K562 (cell line): ENCODE measurements at regions not wholly inside any gene's neighbourhood (a gene's known extent, or its start where the extent isn't known, plus 50 kb on each side); places are given as distances from the start of the nearest gene placed in this dataset.
A peak's percentile ranks its signal among the peaks of the same experiment; 100 is the strongest.

ENCODE experiments used
- ATAC-seq: fragments of 200-7000 bp; cut with Tn5 transposase; 3 replicates; pipeline ENCODE4 v1.9.1; 2020; ENCODE audit warnings: moderate library complexity
- BruUV-seq: library from RNA; stranded (reverse); fragments of 400-500 nt; replicated peaks from 2 replicates; lab custom pipeline; 2021; lab: Mats Ljungman, UMichigan
- CTCF ChIA-PET: fragments of 300-600 bp; formaldehyde crosslinking; extraction: SDS; loops from one replicate; lab custom pipeline; 2021; ENCODE audit warnings: low intra/inter-chr PET ratio; lab: Yijun Ruan, JAX
- POLR2A ChIA-PET: fragments of 300-600, 350-650 bp; sonication (Branson Sonifier 250); formaldehyde crosslinking; extraction: SDS; loops from one replicate; lab custom pipeline; 2021; ENCODE audit warnings: antibody characterized with exemption, inconsistent platforms; lab: Yijun Ruan, JAX
- DNase-seq, 4 experiments: peaks; one replicate each; pipeline versions ENCODE4 v3.0.0 to v3.0.0-alpha.2; 2011 to 2018; ENCODE audit warnings: low spot score in 3 of 4, mixed read lengths in 3 of 4; ENCODE audit errors: extremely low read depth in 1 of 4
- FAIRE-seq: peaks from 2 replicates; lab custom pipeline; 2011; peaks lifted over from hg19 to GRCh38; lab: Jason Lieb, UNC
- H2AFZ ChIP-seq: 2 replicates; pipeline ENCODE4 v1.6.0; 2011; ENCODE audit warnings: low read depth, low read length, control low read depth, inconsistent platforms
- H3K27ac ChIP-seq: fragments of 200-600 bp; 3 replicates; pipeline ENCODE4 v1.8.0; 2011; ENCODE audit warnings: low read depth, mild to moderate bottlenecking, control low read depth, inconsistent platforms, low read length, moderate library complexity, mixed read lengths; ENCODE audit errors: extremely low read depth
- H3K27me3 ChIP-seq, 2 experiments: fragments of 300-600 bp in 1 of 2; 2 replicates in 1 of 2; 3 replicates in 1 of 2; pipeline versions ENCODE4 v1.6.0 to v1.8.0; 2011; ENCODE audit warnings: inconsistent platforms in 2 of 2, low read length in 2 of 2, mild to moderate bottlenecking in 1 of 2, mixed read lengths in 1 of 2, moderate library complexity in 1 of 2; ENCODE audit not compliant: control insufficient read depth in 2 of 2, insufficient read depth in 2 of 2
- H3K36me3 ChIP-seq: fragments of 300-600 bp; 3 replicates; pipeline ENCODE4 v1.8.0; 2011; ENCODE audit warnings: mild to moderate bottlenecking, low read length, inconsistent platforms; ENCODE audit not compliant: control insufficient read depth, insufficient read depth
- H3K4me1 ChIP-seq, 2 experiments: fragments of 200-600 bp in 1 of 2; replicated peaks in 1 of 2; 2 replicates in 1 of 2; 3 replicates in 1 of 2; pipeline versions ENCODE4 v1.5.1 to v1.8.0; 2011; ENCODE audit warnings: inconsistent platforms in 2 of 2, low read length in 2 of 2, mild to moderate bottlenecking in 1 of 2, mixed read lengths in 1 of 2, moderate library complexity in 1 of 2; ENCODE audit not compliant: control insufficient read depth in 2 of 2, insufficient read depth in 2 of 2
- H3K4me2 ChIP-seq: 2 replicates; pipeline ENCODE4 v1.6.1; 2011; ENCODE audit warnings: low read length, control low read depth, inconsistent platforms, mixed read lengths; ENCODE audit not compliant: insufficient read depth
- H3K4me3 ChIP-seq: fragments of 200-600 bp; sonication (generic), shearing (Covaris generic); 2 replicates; pipeline ENCODE4 v1.5.1; 2016; ENCODE audit warnings: control low read depth, inconsistent platforms
- H3K79me2 ChIP-seq: fragments of 200-600 bp; 3 replicates; pipeline ENCODE4 v1.8.0; 2011; ENCODE audit warnings: low read length, inconsistent platforms; ENCODE audit not compliant: control insufficient read depth, insufficient read depth
- H3K9ac ChIP-seq, 2 experiments: 2 replicates each; pipeline versions ENCODE4 v1.6.0 to v1.6.1; 2011; ENCODE audit warnings: low read depth in 2 of 2, low read length in 2 of 2, control low read depth in 1 of 2, inconsistent platforms in 1 of 2, mild to moderate bottlenecking in 1 of 2, mixed read lengths in 1 of 2; ENCODE audit not compliant: insufficient read depth in 1 of 2
- H3K9me1 ChIP-seq: one replicate; pipeline ENCODE4 v1.6.0; 2011; ENCODE audit warnings: inconsistent platforms, mild to moderate bottlenecking, low read length, moderate library complexity; ENCODE audit not compliant: control insufficient read depth, insufficient read depth
- H3K9me3 ChIP-seq: replicated peaks from 2 replicates; pipeline ENCODE4 v1.5.1; 2011; ENCODE audit warnings: low read depth, low read length, inconsistent platforms; ENCODE audit not compliant: control insufficient read depth, insufficient read depth
- H4K20me1 ChIP-seq: replicated peaks from 2 replicates; pipeline ENCODE4 v1.6.1; 2011; ENCODE audit warnings: low read length, inconsistent platforms, mixed read lengths; ENCODE audit not compliant: control insufficient read depth, insufficient read depth
- CEBPG ChIP-seq, 3 experiments: fragments of 200-800 bp in 1 of 3; sonication (Bioruptor generic) in 1 of 3; sonication (generic) in 1 of 3; formaldehyde crosslinking in 1 of 3; IDR thresholded peaks in 2 of 3; conservative IDR thresholded peaks in 1 of 3; 2 replicates each; pipeline versions ENCODE4 v1.6.1 to v1.8.0; 2016 to 2022; ENCODE audit warnings: missing compliant biosample characterization in 2 of 3, missing genetic modification characterization in 2 of 3, mild to moderate bottlenecking in 1 of 3, missing genetic modification reagents in 1 of 3
- GATAD2B ChIP-seq: fragments of 450-650 bp; IDR thresholded peaks from 2 replicates; pipeline ENCODE4 v1.6.1; 2017; ENCODE audit warnings: mild to moderate bottlenecking, borderline replicate concordance
- JUNB ChIP-seq: fragments of 450-650 bp; formaldehyde crosslinking; conservative IDR thresholded peaks from 2 replicates; pipeline ENCODE4 v1.4.0; 2020; ENCODE audit warnings: mild to moderate bottlenecking
- LEF1 ChIP-seq: fragments of 450-650 bp; IDR thresholded peaks from 2 replicates; pipeline ENCODE4 v1.6.1; 2016; ENCODE audit warnings: mild to moderate bottlenecking
- MAFG ChIP-seq: fragments of 450-650 bp; conservative IDR thresholded peaks from 2 replicates; pipeline ENCODE4 v1.6.1; 2016; ENCODE audit warnings: missing genetic modification characterization, missing compliant biosample characterization
- NR4A1 ChIP-seq, 2 experiments: fragments of 250-450 bp in 1 of 2; fragments of 450-650 bp in 1 of 2; sonication (Bioruptor Pico) in 1 of 2; IDR thresholded peaks; 2 replicates each; pipeline versions ENCODE4 v1.4.0 to v1.6.1; 2016 to 2020; ENCODE audit warnings: mild to moderate bottlenecking in 2 of 2, missing compliant biosample characterization in 1 of 2, missing genetic modification characterization in 1 of 2, moderate library complexity in 1 of 2
- RCOR1 ChIP-seq, 2 experiments: IDR thresholded peaks; 2 replicates each; pipeline ENCODE4 v1.6.1; 2012; ENCODE audit warnings: low read depth in 2 of 2, low read length in 2 of 2, borderline replicate concordance in 1 of 2, improper control_type of control experiment in 1 of 2
- SIN3A ChIP-seq, 2 experiments: fragments of 150-350 bp in 1 of 2; IDR thresholded peaks; 2 replicates each; pipeline ENCODE4 v1.6.1; 2011 to 2016; ENCODE audit warnings: borderline replicate concordance in 2 of 2, low read depth in 2 of 2, low read length in 2 of 2, mild to moderate bottlenecking in 2 of 2, moderate library complexity in 2 of 2; ENCODE audit not compliant: control insufficient read depth in 1 of 2
- STAT5B ChIP-seq: fragments of 250-450 bp; sonication (Bioruptor Pico); IDR thresholded peaks from 2 replicates; pipeline ENCODE4 v1.8.0; 2021; ENCODE audit warnings: mild to moderate bottlenecking, inconsistent platforms
- THRAP3 ChIP-seq: fragments of 450-650 bp; IDR thresholded peaks from 2 replicates; pipeline ENCODE4 v1.6.1; 2016; ENCODE audit warnings: mild to moderate bottlenecking, inconsistent platforms, borderline replicate concordance
- ZNF263 ChIP-seq: sonication (generic); formaldehyde crosslinking; IDR thresholded peaks from 2 replicates; pipeline ENCODE4 v1.8.0; 2022; ENCODE audit warnings: mild to moderate bottlenecking, missing genetic modification reagents, borderline replicate concordance
- ZNF274 ChIP-seq: IDR thresholded peaks from 2 replicates; pipeline ENCODE4 v1.6.1; 2011; ENCODE audit warnings: low read depth, mild to moderate bottlenecking, low read length, moderate library complexity, borderline replicate concordance
- ZNF431 ChIP-seq: sonication (generic); formaldehyde crosslinking; IDR thresholded peaks from 2 replicates; pipeline ENCODE4 v1.8.0; 2022; ENCODE audit warnings: mild to moderate bottlenecking, missing genetic modification reagents
- ZNF507 ChIP-seq: conservative IDR thresholded peaks from 2 replicates; pipeline ENCODE4 v1.6.1; 2017; ENCODE audit warnings: missing genetic modification characterization, missing compliant biosample characterization
- ZNF551 ChIP-seq: fragments of 250-450 bp; sonication (Bioruptor Pico); IDR thresholded peaks from 2 replicates; pipeline ENCODE4 v1.5.0; 2021; ENCODE audit warnings: mild to moderate bottlenecking, moderate library complexity
- ZNF707 ChIP-seq: fragments of 250-450 bp; sonication (Bioruptor Pico); conservative IDR thresholded peaks from 2 replicates; pipeline ENCODE4 v1.8.0; 2022; ENCODE audit warnings: inconsistent platforms, mild to moderate bottlenecking, moderate library complexity
- WGBS: fragments of 100-300 bp; shearing (Covaris generic); methylation state at CpG from one replicate; pipeline ENCODE4 v1.1.6; 2016; ENCODE audit warnings: low coverage, mixed read lengths; ENCODE audit not compliant: insufficient coverage; ENCODE audit errors: missing lambda C conversion rate; 5-methylcytosine and 5-hydroxymethylcytosine counted together
- in situ Hi-C: fragments of 300-500 bp; cut with MboI; formaldehyde crosslinking; loops from 4 replicates; pipeline ENCODE4 v1.15.0; 2018; ENCODE audit warnings: inconsistent platforms, mixed read lengths
- intact Hi-C: fragments of 100-400 bp; cut with micrococcal nuclease; formaldehyde crosslinking; loops from 2 replicates; pipeline ENCODE4 v1.14.2; 2022
- TF ChIP-seq, protein P1 (sequence below): fragments of 450-650 bp; formaldehyde crosslinking; IDR thresholded peaks from 2 replicates; pipeline ENCODE4 v1.4.0; 2020; ENCODE audit warnings: mild to moderate bottlenecking, moderate library complexity
- TF ChIP-seq, protein P2 (sequence below): sonication (generic); formaldehyde crosslinking; IDR thresholded peaks from 2 replicates; pipeline ENCODE4 v1.9.0; 2022; ENCODE audit warnings: mild to moderate bottlenecking, missing genetic modification reagents

GRCh38 chr10:117752103-117752502 is 209.6 kb downstream of the EMX2 start (continued):
- TF ChIP-seq ZNF551 (no peak), RCOR1 (IDR thresholded peaks at IDR 0.05; ENCODE audit: borderline replicate concordance in 1 of 2, low read depth in 2 of 2, low read length in 2 of 2) (no peak), ZNF263 (CRISPR knock-in tag) (no peak), ZNF431 (CRISPR knock-in tag) (no peak), LEF1 (no peak), ZNF507 (tag) (no peak)
- TF ChIP-seq, protein P1, sequence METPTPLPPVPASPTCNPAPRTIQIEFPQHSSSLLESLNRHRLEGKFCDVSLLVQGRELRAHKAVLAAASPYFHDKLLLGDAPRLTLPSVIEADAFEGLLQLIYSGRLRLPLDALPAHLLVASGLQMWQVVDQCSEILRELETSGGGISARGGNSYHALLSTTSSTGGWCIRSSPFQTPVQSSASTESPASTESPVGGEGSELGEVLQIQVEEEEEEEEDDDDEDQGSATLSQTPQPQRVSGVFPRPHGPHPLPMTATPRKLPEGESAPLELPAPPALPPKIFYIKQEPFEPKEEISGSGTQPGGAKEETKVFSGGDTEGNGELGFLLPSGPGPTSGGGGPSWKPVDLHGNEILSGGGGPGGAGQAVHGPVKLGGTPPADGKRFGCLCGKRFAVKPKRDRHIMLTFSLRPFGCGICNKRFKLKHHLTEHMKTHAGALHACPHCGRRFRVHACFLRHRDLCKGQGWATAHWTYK (CRISPR knock-in tag) = no peak
- TF ChIP-seq, protein P2, sequence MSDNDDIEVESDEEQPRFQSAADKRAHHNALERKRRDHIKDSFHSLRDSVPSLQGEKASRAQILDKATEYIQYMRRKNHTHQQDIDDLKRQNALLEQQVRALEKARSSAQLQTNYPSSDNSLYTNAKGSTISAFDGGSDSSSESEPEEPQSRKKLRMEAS (CRISPR knock-in tag) = no peak

DNA sequence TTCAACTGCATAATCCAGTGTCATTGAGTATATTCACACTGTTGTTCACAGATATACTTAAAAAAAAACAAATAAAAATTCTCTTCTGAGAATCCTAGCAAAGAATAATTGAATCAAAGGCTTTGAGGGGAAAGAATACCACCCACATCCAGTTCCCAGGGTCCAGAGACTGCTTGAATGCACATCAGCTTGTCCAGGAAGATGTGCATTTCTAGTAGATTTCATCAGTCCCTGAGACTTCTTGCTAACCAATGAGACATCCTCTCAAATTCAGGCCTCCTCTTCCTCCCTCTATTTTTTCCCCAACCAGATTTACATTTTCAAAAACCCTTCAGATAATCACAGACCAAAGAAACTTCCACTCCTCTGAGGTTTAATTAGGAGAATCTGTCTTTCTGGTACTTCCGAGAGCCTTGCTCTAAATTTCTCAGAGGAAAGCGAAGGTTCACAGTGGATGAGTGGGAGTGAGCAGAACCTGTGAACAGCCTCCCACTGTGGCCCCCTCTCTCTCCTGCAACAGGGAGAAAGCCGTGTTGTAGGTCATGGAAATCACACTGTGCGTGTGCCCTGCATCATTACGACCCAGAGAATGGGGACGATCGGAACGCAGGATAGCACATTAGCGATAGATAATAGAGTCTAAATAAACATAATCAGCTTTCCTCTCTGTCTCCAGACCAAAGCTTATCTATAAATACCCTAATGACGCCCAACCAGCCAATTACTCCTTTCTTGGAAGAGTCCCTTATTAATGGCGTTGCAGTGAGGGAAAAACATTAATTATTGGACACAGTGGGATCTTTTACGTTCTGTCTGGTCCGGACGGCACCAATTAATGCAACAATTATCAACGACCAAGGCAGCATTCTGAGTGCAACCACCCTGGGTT is 212.5 kb downstream of the EMX2 start:
- no peak overlapping the region for H3K27ac ChIP-seq
- ATAC-seq = peak; percentile 42; the same call in 1 of the 3 replicates
- no peak overlapping the region for H3K4me2 ChIP-seq
- in situ Hi-C loops (no loop called here), intact Hi-C loops (no loop called here)
- H3K9me1 ChIP-seq = no peaks in the 10 kb centered on the region
- no TSS peak for BruUV-seq
- WGBS = 11% methylated on average over 11 of the region's 15 CpGs
- H3K27me3 ChIP-seq = no peaks in the 10 kb centered on the region; a peak in 1 of 5 replicates
- H3K79me2 ChIP-seq = no peaks in the 10 kb centered on the region
- H3K4me3 ChIP-seq = no peak overlapping the region
- FAIRE-seq = no peak
- no peaks in the 10 kb centered on the region for H3K36me3 ChIP-seq
- ChIA-PET CTCF (no interaction called here), POLR2A (no interaction called here)
- H3K9ac ChIP-seq = no peak overlapping the region
- H4K20me1 ChIP-seq = no peaks in the 10 kb centered on the region
- H3K9me3 ChIP-seq = no peaks in the 10 kb centered on the region
- H2AFZ ChIP-seq = no peak overlapping the region
- peaks cover 0 to 2% of the 10 kb centered on the region in 2 experiments; a peak in 1 of 5 replicates for H3K4me1 ChIP-seq
- no peak for DNase-seq
- TF ChIP-seq NR4A1 (CRISPR knock-in tag; IDR thresholded peaks at IDR 0.05) = no peak
- TF ChIP-seq NR4A1 (tag; IDR thresholded peaks at IDR 0.05) = no peak
- TF ChIP-seq GATAD2B = no peak
- no peak for TF ChIP-seq CEBPG (CRISPR knock-in tag; IDR thresholded peaks at IDR 0.05)
- peak in 1 of 2 experiments; percentile 61; a peak in 2 of 4 replicates for TF ChIP-seq CEBPG (tag; conservative IDR thresholded peaks at IDR 0.05 in 1 of 2, IDR thresholded peaks at IDR 0.05 in 1 of 2)
- TF ChIP-seq ZNF707 (CRISPR knock-in tag) = no peak
- no peak for TF ChIP-seq SIN3A (IDR thresholded peaks at IDR 0.05; ENCODE audit: borderline replicate concordance in 2 of 2, control insufficient read depth in 1 of 2, low read depth in 2 of 2, low read length in 2 of 2)
- TF ChIP-seq THRAP3 = no peak
- TF ChIP-seq ZNF274 = no peak
- TF ChIP-seq STAT5B = no peak
- no peak for TF ChIP-seq JUNB (CRISPR knock-in tag)
- no peak for TF ChIP-seq MAFG
